ENCODE measurements at regions not wholly inside any gene's neighbourhood (a gene's known extent, or its start where the extent isn't known, plus 50 kb on each side); places are given as distances from the start of the nearest gene placed in this dataset.

GRCh38 chr5:165919196-165919595 is 2372.2 kb upstream of the WWC1 start:
- TF ChIP-seq JUN (CRISPR knock-in tag; IDR thresholded peaks at IDR 0.05) (no peak), CREB1 (CRISPR knock-in tag; IDR thresholded peaks at IDR 0.05) (no peak), CTCF (IDR thresholded peaks at IDR 0.05) (no peak), MAX (CRISPR knock-in tag; IDR thresholded peaks at IDR 0.05) (no peak), TEAD4 (CRISPR knock-in tag; IDR thresholded peaks at IDR 0.05) (no peak), NFE2L1 (CRISPR knock-in tag; IDR thresholded peaks at IDR 0.05) (no peak), SMAD3 (CRISPR knock-in tag; IDR thresholded peaks at IDR 0.05; ENCODE audit: borderline replicate concordance) (no peak), USF1 (CRISPR knock-in tag; IDR thresholded peaks at IDR 0.05) (no peak), E2F1 (CRISPR knock-in tag; IDR thresholded peaks at IDR 0.05) (no peak), ZNF671 (CRISPR knock-in tag; IDR thresholded peaks at IDR 0.05) (no peak)
